PFSK-1 (cell line): ENCODE measurements at regions not wholly inside any gene's neighbourhood (a gene's known extent, or its start where the extent isn't known, plus 50 kb on each side); places are given as distances from the start of the nearest gene placed in this dataset.

Source experiments
- POLR2AphosphoS5 ChIP-seq: IDR thresholded peaks from 2 replicates; pipeline ENCODE4 v1.6.1; 2012; ENCODE audit warnings: low read depth, mild to moderate bottlenecking, control low read depth, low read length, moderate library complexity
- TAF1 ChIP-seq: IDR thresholded peaks from 2 replicates; pipeline ENCODE4 v1.6.1; 2012; ENCODE audit warnings: low read length, control low read depth, borderline replicate concordance; ENCODE audit not compliant: insufficient read depth
- TF ChIP-seq, protein P1 (sequence below), 2 experiments: IDR thresholded peaks; 2 replicates each; pipeline versions ENCODE4 v1.6.1 to v1.8.0; 2011 to 2012; ENCODE audit warnings: low read depth in 2 of 2, low read length in 2 of 2, control low read depth in 1 of 2, inconsistent platforms in 1 of 2, mild to moderate bottlenecking in 1 of 2, moderate library complexity in 1 of 2; ENCODE audit not compliant: insufficient read depth in 1 of 2

DNA sequence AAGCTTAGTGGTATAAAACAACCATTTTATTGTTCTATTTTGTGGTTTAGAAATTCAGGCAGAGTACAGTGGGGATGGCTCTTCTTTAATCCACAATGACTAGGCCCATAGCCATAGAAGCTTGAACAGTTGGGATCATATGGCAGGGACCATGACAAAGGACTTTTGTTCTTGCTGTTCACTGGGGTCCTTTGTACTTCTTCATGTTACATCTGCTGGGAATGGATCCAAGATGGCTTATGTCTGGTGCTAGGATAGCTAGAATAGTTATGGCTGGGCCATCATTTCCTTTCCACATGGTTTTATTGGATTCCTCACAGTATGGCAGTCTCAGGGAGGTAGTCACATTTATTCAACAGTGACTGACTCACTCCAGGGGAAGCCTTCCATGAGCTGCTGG is 427.9 kb upstream of the AGTR1 start:
- TF ChIP-seq TAF1 (no peak), POLR2AphosphoS5 (no peak)
- TF ChIP-seq, protein P1, sequence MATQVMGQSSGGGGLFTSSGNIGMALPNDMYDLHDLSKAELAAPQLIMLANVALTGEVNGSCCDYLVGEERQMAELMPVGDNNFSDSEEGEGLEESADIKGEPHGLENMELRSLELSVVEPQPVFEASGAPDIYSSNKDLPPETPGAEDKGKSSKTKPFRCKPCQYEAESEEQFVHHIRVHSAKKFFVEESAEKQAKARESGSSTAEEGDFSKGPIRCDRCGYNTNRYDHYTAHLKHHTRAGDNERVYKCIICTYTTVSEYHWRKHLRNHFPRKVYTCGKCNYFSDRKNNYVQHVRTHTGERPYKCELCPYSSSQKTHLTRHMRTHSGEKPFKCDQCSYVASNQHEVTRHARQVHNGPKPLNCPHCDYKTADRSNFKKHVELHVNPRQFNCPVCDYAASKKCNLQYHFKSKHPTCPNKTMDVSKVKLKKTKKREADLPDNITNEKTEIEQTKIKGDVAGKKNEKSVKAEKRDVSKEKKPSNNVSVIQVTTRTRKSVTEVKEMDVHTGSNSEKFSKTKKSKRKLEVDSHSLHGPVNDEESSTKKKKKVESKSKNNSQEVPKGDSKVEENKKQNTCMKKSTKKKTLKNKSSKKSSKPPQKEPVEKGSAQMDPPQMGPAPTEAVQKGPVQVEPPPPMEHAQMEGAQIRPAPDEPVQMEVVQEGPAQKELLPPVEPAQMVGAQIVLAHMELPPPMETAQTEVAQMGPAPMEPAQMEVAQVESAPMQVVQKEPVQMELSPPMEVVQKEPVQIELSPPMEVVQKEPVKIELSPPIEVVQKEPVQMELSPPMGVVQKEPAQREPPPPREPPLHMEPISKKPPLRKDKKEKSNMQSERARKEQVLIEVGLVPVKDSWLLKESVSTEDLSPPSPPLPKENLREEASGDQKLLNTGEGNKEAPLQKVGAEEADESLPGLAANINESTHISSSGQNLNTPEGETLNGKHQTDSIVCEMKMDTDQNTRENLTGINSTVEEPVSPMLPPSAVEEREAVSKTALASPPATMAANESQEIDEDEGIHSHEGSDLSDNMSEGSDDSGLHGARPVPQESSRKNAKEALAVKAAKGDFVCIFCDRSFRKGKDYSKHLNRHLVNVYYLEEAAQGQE (IDR thresholded peaks at IDR 0.05; ENCODE audit: insufficient read depth in 1 of 2, low read depth in 2 of 2, low read length in 2 of 2), result no peak
